Osteocyte (in vitro differentiated cells): ENCODE measurements at regions not wholly inside any gene's neighbourhood (a gene's known extent, or its start where the extent isn't known, plus 50 kb on each side); places are given as distances from the start of the nearest gene placed in this dataset.

Source experiments
- DNase-seq: peaks from one replicate; pipeline ENCODE4 v3.0.0; 2021; ENCODE audit warnings: mixed read lengths; ENCODE audit not compliant: unreplicated experiment; ENCODE audit errors: extremely low spot score
- H3K27ac Mint-ChIP-seq: one replicate; pipeline ENCODE4 v1.8.0; 2021; ENCODE audit warnings: mild to moderate bottlenecking, mixed read lengths; ENCODE audit not compliant: unreplicated experiment
- H3K27me3 Mint-ChIP-seq: one replicate; pipeline ENCODE4 v1.8.0; 2021; ENCODE audit warnings: mixed read lengths; ENCODE audit not compliant: unreplicated experiment
- H3K36me3 Mint-ChIP-seq: one replicate; pipeline ENCODE4 v1.8.0; 2021; ENCODE audit warnings: mixed read lengths; ENCODE audit not compliant: unreplicated experiment
- H3K4me1 Mint-ChIP-seq: one replicate; pipeline ENCODE4 v1.8.0; 2021; ENCODE audit warnings: mixed read lengths; ENCODE audit not compliant: unreplicated experiment
- H3K4me3 Mint-ChIP-seq: one replicate; pipeline ENCODE4 v1.8.0; 2021; ENCODE audit warnings: mild to moderate bottlenecking, moderate library complexity, mixed read lengths; ENCODE audit not compliant: unreplicated experiment
- H3K9me3 Mint-ChIP-seq: one replicate; pipeline ENCODE4 v1.8.0; 2021; ENCODE audit warnings: mixed read lengths; ENCODE audit not compliant: unreplicated experiment
- TF ChIP-seq, protein P1 (sequence below): fragments of 200-600 bp; sonication (generic); IDR thresholded peaks from 2 replicates; pipeline ENCODE4 v1.5.0; 2021; ENCODE audit warnings: antibody characterized with exemption, mild to moderate bottlenecking, moderate library complexity

DNA sequence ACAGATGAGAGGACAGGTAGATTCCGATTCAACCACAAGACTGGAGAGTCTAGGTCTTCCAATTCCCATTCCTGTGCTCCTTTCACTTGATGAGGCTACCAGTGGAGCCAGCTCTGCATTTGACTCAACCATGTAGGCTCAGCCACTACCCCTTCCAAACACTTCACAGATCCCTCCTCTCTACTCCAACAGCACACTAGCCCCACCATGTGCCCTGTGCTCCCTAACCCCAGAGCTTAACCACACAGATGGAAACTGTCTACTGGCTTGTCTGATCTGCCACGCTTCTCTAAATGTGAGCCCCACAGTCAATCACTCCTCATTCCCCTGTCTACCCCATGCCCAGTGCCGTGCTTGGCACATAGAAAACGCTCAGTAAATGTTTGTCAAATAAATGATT lies 508.2 kb downstream of the CDK5RAP2 start:
- Mint-ChIP-seq H3K9me3 (no peaks in the 10 kb centered on the region), H3K27me3 (no peaks in the 10 kb centered on the region), H3K36me3 (no peaks in the 10 kb centered on the region), H3K4me1 (no peaks in the 10 kb centered on the region), H3K4me3 (no peak overlapping the region), H3K27ac (no peak overlapping the region)
- no peak for DNase-seq
- TF ChIP-seq, protein P1, sequence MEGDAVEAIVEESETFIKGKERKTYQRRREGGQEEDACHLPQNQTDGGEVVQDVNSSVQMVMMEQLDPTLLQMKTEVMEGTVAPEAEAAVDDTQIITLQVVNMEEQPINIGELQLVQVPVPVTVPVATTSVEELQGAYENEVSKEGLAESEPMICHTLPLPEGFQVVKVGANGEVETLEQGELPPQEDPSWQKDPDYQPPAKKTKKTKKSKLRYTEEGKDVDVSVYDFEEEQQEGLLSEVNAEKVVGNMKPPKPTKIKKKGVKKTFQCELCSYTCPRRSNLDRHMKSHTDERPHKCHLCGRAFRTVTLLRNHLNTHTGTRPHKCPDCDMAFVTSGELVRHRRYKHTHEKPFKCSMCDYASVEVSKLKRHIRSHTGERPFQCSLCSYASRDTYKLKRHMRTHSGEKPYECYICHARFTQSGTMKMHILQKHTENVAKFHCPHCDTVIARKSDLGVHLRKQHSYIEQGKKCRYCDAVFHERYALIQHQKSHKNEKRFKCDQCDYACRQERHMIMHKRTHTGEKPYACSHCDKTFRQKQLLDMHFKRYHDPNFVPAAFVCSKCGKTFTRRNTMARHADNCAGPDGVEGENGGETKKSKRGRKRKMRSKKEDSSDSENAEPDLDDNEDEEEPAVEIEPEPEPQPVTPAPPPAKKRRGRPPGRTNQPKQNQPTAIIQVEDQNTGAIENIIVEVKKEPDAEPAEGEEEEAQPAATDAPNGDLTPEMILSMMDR: no peak

- Mint-ChIP-seq H3K4me3 (no peak overlapping the region), H3K4me1 (no peaks in the 10 kb centered on the region), H3K27ac (no peak overlapping the region), H3K9me3 (peaks cover 13% of the 10 kb centered on the region), H3K36me3 (no peaks in the 10 kb centered on the region), H3K27me3 (no peaks in the 10 kb centered on the region)
- DNase-seq: no peak
- TF ChIP-seq, protein P1: no peak
Measured at GRCh38 chr9:120066315-120066714, 513.7 kb downstream of the CDK5RAP2 start.

- DNase-seq: no peak
- peaks cover 13% of the 10 kb centered on the region for H3K9me3 Mint-ChIP-seq
- no peaks in the 10 kb centered on the region for H3K4me1 Mint-ChIP-seq
- H3K4me3 Mint-ChIP-seq: no peak overlapping the region
- H3K27me3 Mint-ChIP-seq: no peaks in the 10 kb centered on the region
- H3K27ac Mint-ChIP-seq: no peak overlapping the region
- TF ChIP-seq, protein P1: no peak
- no peaks in the 10 kb centered on the region for H3K36me3 Mint-ChIP-seq
Measured at GRCh38 chr9:120065151-120065550, 514.8 kb downstream of the CDK5RAP2 start.

- TF ChIP-seq, protein P1: no peak
- Mint-ChIP-seq H3K9me3 (peaks cover 17% of the 10 kb centered on the region), H3K4me3 (no peak overlapping the region), H3K27ac (no peak overlapping the region), H3K36me3 (no peaks in the 10 kb centered on the region), H3K27me3 (no peaks in the 10 kb centered on the region), H3K4me1 (no peaks in the 10 kb centered on the region)
- DNase-seq: no peak
Measured at GRCh38 chr9:120045011-120045410, 535.0 kb downstream of the CDK5RAP2 start.

GRCh38 chr9:120043448-120043847 lies 536.5 kb downstream of the CDK5RAP2 start:
- H3K4me3 Mint-ChIP-seq: no peak overlapping the region
- no peaks in the 10 kb centered on the region for H3K4me1 Mint-ChIP-seq
- no peak overlapping the region for H3K27ac Mint-ChIP-seq
- H3K36me3 Mint-ChIP-seq: no peaks in the 10 kb centered on the region
- no peaks in the 10 kb centered on the region for H3K27me3 Mint-ChIP-seq
- TF ChIP-seq, protein P1: no peak
- peaks cover 17% of the 10 kb centered on the region for H3K9me3 Mint-ChIP-seq
- no peak for DNase-seq
